GM23338 (cell line): ENCODE measurements at regions not wholly inside any gene's neighbourhood (a gene's known extent, or its start where the extent isn't known, plus 50 kb on each side); places are given as distances from the start of the nearest gene placed in this dataset.

Source experiments
- CREB1 ChIP-seq: fragments of 250-450 bp; sonication (Bioruptor Pico); IDR thresholded peaks from 2 replicates; pipeline ENCODE4 v1.5.0; 2020; ENCODE audit warnings: low read depth, mild to moderate bottlenecking, moderate library complexity
- CTCF ChIP-seq, 2 experiments: fragments of 200-600 bp in 1 of 2; sonication (generic) in 1 of 2; conservative IDR thresholded peaks; 2 replicates each; pipeline versions ENCODE4 v1.5.1 to v1.6.1; 2016 to 2017; ENCODE audit warnings: antibody characterized with exemption in 2 of 2, low read depth in 2 of 2, mild to moderate bottlenecking in 2 of 2, moderate library complexity in 1 of 2
- ETS1 ChIP-seq: IDR thresholded peaks from 2 replicates; pipeline ENCODE4 v1.6.1; 2016; ENCODE audit warnings: antibody characterized with exemption
- EZH2 ChIP-seq: fragments of 200-600 bp; sonication (generic); IDR thresholded peaks from one replicate; pipeline ENCODE4 v1.8.0; 2017; ENCODE audit warnings: antibody characterized with exemption, mild to moderate bottlenecking, low read depth; ENCODE audit not compliant: unreplicated experiment
- EZH2phosphoT487 ChIP-seq: fragments of 200-600 bp; sonication (generic); IDR thresholded peaks from one replicate; pipeline ENCODE4 v1.8.1; 2018; ENCODE audit warnings: antibody characterized with exemption; ENCODE audit not compliant: unreplicated experiment
- NANOG ChIP-seq: IDR thresholded peaks from 2 replicates; pipeline ENCODE4 v1.6.1; 2016; ENCODE audit warnings: antibody characterized with exemption, borderline replicate concordance
- POLR2AphosphoS5 ChIP-seq: IDR thresholded peaks from 2 replicates; pipeline ENCODE4 v1.6.1; 2016; ENCODE audit warnings: antibody characterized with exemption, low read depth
- REST ChIP-seq: IDR thresholded peaks from one replicate; pipeline ENCODE4 v1.6.1; 2018; ENCODE audit warnings: antibody characterized with exemption; ENCODE audit not compliant: unreplicated experiment
- ZNF331 ChIP-seq: fragments of 250-450 bp; sonication (Bioruptor Pico); IDR thresholded peaks from 2 replicates; pipeline ENCODE4 v1.5.0; 2020; ENCODE audit warnings: low read depth, mild to moderate bottlenecking, moderate library complexity

GRCh38 chr6:143595251-143596036 lies 82.3 kb upstream of the PHACTR2 start:
- TF ChIP-seq CTCF (conservative IDR thresholded peaks at IDR 0.05; ENCODE audit: low read depth in 2 of 2) (no peak), CREB1 (CRISPR knock-in tag) (no peak), REST (no peak), EZH2 (no peak), POLR2AphosphoS5 (no peak), ZNF331 (CRISPR knock-in tag) (no peak), ETS1 (no peak), NANOG (no peak), EZH2phosphoT487 (no peak)
